Stomach (tissue), 4 donors: ENCODE measurements at regions not wholly inside any gene's neighbourhood (a gene's known extent, or its start where the extent isn't known, plus 50 kb on each side); places are given as distances from the start of the nearest gene placed in this dataset.

Experiments
- CTCF ChIP-seq, 7 experiments: fragments of 450-650 bp in 4 of 7; fragments of 200-600 bp in 3 of 7; sonication (generic) in 3 of 7; IDR thresholded peaks; one replicate each; pipeline ENCODE4 v1.5.1; 2016 to 2019; ENCODE audit warnings: antibody characterized with exemption in 7 of 7, control low read depth in 2 of 7, mild to moderate bottlenecking in 1 of 7
- POLR2A ChIP-seq, 4 donors: fragments of 450-650 bp; IDR thresholded peaks; one replicate each; pipeline ENCODE4 v1.6.1; 2016; ENCODE audit warnings: antibody characterized with exemption in 4 of 4, control low read depth in 2 of 4, mild to moderate bottlenecking in 1 of 4, moderate library complexity in 1 of 4

DNA sequence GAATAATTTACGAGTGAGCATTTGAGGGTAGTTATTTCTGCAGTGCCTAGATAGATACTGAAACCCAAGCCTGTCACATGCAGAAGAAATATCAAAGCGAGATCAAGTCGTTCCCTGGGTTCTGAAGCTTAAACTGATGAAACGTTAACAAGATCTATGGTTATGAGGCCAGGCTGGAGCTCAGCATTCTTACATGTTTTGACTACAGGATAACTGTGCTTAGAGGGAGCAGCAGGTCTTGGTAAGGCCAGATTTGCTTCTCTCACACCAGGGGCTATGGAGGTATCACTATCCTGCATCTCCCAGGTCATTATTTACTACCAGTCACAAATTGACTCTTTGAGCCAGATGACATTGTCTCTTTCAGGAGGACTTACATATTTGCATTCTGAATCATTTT is 1401.4 kb upstream of the PRMT6 start:
- TF ChIP-seq POLR2A (IDR thresholded peaks at IDR 0.05): no peak
- TF ChIP-seq CTCF (IDR thresholded peaks at IDR 0.05): no peak
